HG02970 (cell line): ENCODE measurements at regions not wholly inside any gene's neighbourhood (a gene's known extent, or its start where the extent isn't known, plus 50 kb on each side); places are given as distances from the start of the nearest gene placed in this dataset.
"Not testable (repeated sequence)": the region's sequence is repeated elsewhere in the genome, so short reads cannot be mapped to it uniquely, and the experiment has no call there.

Experiments used
- ATAC-seq: cut with Tn5 transposase; IDR thresholded peaks from one replicate; pipeline ENCODE4 v1.9.1; 2021; ENCODE audit warnings: mild to moderate bottlenecking, moderate library complexity, moderate number of reproducible peaks; ENCODE audit not compliant: unreplicated experiment, low FRiP score

- no peak for ATAC-seq
Observed at GRCh38 chr2:156765043-156765442, 328.9 kb downstream of the GPD2 start.

GRCh38 chr2:156765450-156765849, 329.3 kb downstream of the GPD2 start:
- ATAC-seq, result no peak

- ATAC-seq, result no peak
Observed at GRCh38 chr2:156769802-156770201, 333.6 kb downstream of the GPD2 start.

GRCh38 chr2:156778916-156779315, 342.7 kb downstream of the GPD2 start:
- no peak for ATAC-seq

- no peak for ATAC-seq
Observed at GRCh38 chr2:156779416-156780120, 343.4 kb downstream of the GPD2 start.

GRCh38 chr2:156781677-156782076, 345.5 kb downstream of the GPD2 start:
- ATAC-seq, result not testable (repeated sequence)

GRCh38 chr2:156784020-156784701, 348.0 kb downstream of the GPD2 start:
- ATAC-seq, result no peak

GRCh38 chr2:156787517-156787916, 351.3 kb downstream of the GPD2 start:
- ATAC-seq, result no peak

GRCh38 chr2:156790343-156791037, 354.3 kb downstream of the GPD2 start:
- ATAC-seq, result no peak

- no peak for ATAC-seq
Observed at GRCh38 chr2:156792242-156792840, 356.2 kb downstream of the GPD2 start.

GRCh38 chr2:156797832-156798231, 361.7 kb downstream of the GPD2 start:
- ATAC-seq, result no peak

GRCh38 chr2:156800065-156800653, 364.0 kb downstream of the GPD2 start:
- no peak for ATAC-seq

GRCh38 chr2:156800781-156801361, 364.7 kb downstream of the GPD2 start:
- no peak for ATAC-seq

GRCh38 chr2:156803243-156803642, 367.1 kb downstream of the GPD2 start:
- no peak for ATAC-seq

GRCh38 chr2:156803967-156804366, 367.8 kb downstream of the GPD2 start:
- ATAC-seq, result no peak

- ATAC-seq, result no peak
Observed at GRCh38 chr2:156810094-156810493, 373.9 kb downstream of the GPD2 start.

GRCh38 chr2:156812496-156812895, 376.3 kb downstream of the GPD2 start:
- no peak for ATAC-seq

- no peak for ATAC-seq
Observed at GRCh38 chr2:156817430-156817829, 381.3 kb downstream of the GPD2 start.

GRCh38 chr2:156818221-156818620, 382.0 kb downstream of the GPD2 start:
- no peak for ATAC-seq

- no peak for ATAC-seq
Observed at GRCh38 chr2:156818944-156819343, 382.8 kb downstream of the GPD2 start.
